Endodermal cell (in vitro differentiated cells): ENCODE measurements at regions not wholly inside any gene's neighbourhood (a gene's known extent, or its start where the extent isn't known, plus 50 kb on each side); places are given as distances from the start of the nearest gene placed in this dataset.

Source experiments
- DNase-seq: peaks from one replicate; pipeline ENCODE4 v3.0.0-alpha.2; 2017
- H3K27ac ChIP-seq: 2 replicates; pipeline ENCODE4 v1.5.1; 2013; ENCODE audit warnings: mild to moderate bottlenecking, low read depth, low read length, moderate library complexity
- H3K27me3 ChIP-seq: 2 replicates; pipeline ENCODE4 v1.6.1; 2013; ENCODE audit warnings: mild to moderate bottlenecking, low read length, moderate library complexity; ENCODE audit not compliant: insufficient read depth, control insufficient read depth, poor library complexity, severe bottlenecking
- H3K36me3 ChIP-seq: 2 replicates; pipeline ENCODE4 v1.7.0; 2013; ENCODE audit warnings: mild to moderate bottlenecking, low read length, moderate library complexity; ENCODE audit not compliant: control insufficient read depth, insufficient read depth
- H3K4me1 ChIP-seq: one replicate; pipeline ENCODE4 v1.7.0; 2013; ENCODE audit warnings: low read length; ENCODE audit not compliant: control insufficient read depth, insufficient read depth
- H3K4me3 ChIP-seq: 2 replicates; pipeline ENCODE4 v1.5.1; 2013; ENCODE audit warnings: mild to moderate bottlenecking, low read length, moderate library complexity
- H3K9ac ChIP-seq: 2 replicates; pipeline ENCODE4 v1.6.1; 2013; ENCODE audit warnings: mild to moderate bottlenecking, low read length, moderate library complexity; ENCODE audit not compliant: poor library complexity, severe bottlenecking; ENCODE audit errors: extremely low read depth
- H3K9me3 ChIP-seq: 2 replicates; pipeline ENCODE4 v1.6.1; 2013; ENCODE audit warnings: mild to moderate bottlenecking, low read length, moderate library complexity; ENCODE audit not compliant: control insufficient read depth
- H3K27ac Mint-ChIP-seq: 2 replicates; pipeline ENCODE4 v1.8.0; 2020; ENCODE audit warnings: mixed read lengths
- H3K27me3 Mint-ChIP-seq: 2 replicates; pipeline ENCODE4 v1.8.0; 2021; ENCODE audit warnings: mild to moderate bottlenecking, mixed read lengths; ENCODE audit not compliant: insufficient read depth
- H3K36me3 Mint-ChIP-seq: 2 replicates; pipeline ENCODE4 v1.8.0; 2020; ENCODE audit warnings: low read depth, mixed read lengths
- H3K4me1 Mint-ChIP-seq: 2 replicates; pipeline ENCODE4 v1.8.0; 2020; ENCODE audit warnings: mixed read lengths
- H3K4me3 Mint-ChIP-seq: 2 replicates; pipeline ENCODE4 v1.8.0; 2020; ENCODE audit warnings: mild to moderate bottlenecking, moderate library complexity, mixed read lengths
- H3K9me3 Mint-ChIP-seq: 2 replicates; pipeline ENCODE4 v1.8.0; 2020; ENCODE audit warnings: mild to moderate bottlenecking, mixed read lengths
- CTCF ChIP-seq: fragments of 200-600 bp; sonication (generic); conservative IDR thresholded peaks from 2 replicates; pipeline ENCODE4 v1.5.0; 2021; ENCODE audit warnings: antibody characterized with exemption, mild to moderate bottlenecking
- WGBS, 2 experiments: methylation state at CpG; one replicate each; pipeline versions ENCODE4 v1.1.5 to v1.1.7; 2013; ENCODE audit warnings: missing lambda C conversion rate in 2 of 2, mixed read lengths in 1 of 2; ENCODE audit not compliant: insufficient coverage in 1 of 2, insufficient read length in 1 of 2; 5-methylcytosine and 5-hydroxymethylcytosine counted together

DNA sequence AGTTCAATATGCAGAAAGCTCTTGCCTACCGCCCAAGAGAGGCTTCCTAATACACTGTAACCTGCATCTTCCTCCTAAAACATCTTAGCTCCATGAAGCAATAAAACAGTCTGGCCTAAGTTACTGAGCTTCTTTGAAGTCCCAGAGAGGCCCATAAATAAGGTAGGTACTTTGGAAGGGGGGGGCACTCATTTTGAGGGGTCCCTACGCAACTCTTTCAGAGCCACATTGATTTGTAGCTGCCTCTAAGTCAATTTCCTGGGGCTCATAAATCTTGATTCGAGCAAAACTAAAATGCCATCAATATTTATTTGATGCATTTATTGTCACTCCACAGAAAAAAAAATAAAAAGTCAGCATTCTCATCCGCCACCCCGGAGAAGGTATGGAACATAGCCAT is 60.4 kb upstream of the SIX2 start:
- H3K27me3 ChIP-seq: no peaks in the 10 kb centered on the region

DNA sequence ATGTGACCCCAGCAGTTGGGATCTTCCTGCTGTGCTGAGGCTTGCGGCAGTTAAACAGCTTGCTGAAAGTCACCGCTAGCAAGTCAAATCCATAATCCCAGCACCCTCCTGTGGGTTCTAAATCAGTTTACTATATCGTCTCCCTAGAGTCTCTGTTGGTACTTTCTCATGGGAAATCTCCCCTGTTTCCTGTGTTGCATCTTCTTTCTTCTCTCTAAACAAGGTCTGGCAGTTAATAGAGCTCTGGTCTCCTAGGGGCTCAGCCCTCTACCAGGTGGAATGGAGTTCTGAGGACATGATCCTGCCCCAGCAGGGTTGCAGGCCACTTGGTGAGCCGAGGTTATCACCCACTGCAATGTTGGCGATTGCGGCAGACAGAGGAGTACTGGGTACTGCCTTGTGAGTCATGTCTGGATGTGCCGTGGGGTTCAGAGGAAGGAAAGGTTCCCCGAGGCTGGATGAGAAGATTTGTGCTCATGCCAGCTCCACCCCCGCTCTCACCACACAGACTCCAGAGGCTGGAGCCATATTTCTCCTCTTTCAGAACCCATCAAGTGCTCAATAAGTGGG is 59.4 kb upstream of the SIX2 start:
- Histone ChIP-seq H3K4me1 (peaks cover 9% of the 10 kb centered on the region), H3K27me3 (no peaks in the 10 kb centered on the region), H3K9ac (no peak overlapping the region), H3K9me3 (peaks cover 10% of the 10 kb centered on the region), H3K36me3 (no peaks in the 10 kb centered on the region), H3K4me3 (peak overlapping the region; percentile 55), H3K27ac (no peak overlapping the region)
- TF ChIP-seq CTCF: no peak
- Mint-ChIP-seq H3K36me3 (no peaks in the 10 kb centered on the region), H3K9me3 (peaks cover 2% of the 10 kb centered on the region), H3K27ac (peak overlapping the region; percentile 5), H3K27me3 (peaks cover 28% of the 10 kb centered on the region), H3K4me3 (no peak overlapping the region), H3K4me1 (peaks cover 32% of the 10 kb centered on the region)
- DNase-seq: peak; percentile 84
- WGBS, 2 experiments: 72 to 80% methylated on average over 6 to 9 of the region's 9 CpGs

More for the DNA sequence above, 60.4 kb upstream of the SIX2 start:
- Histone ChIP-seq H3K9me3 (peaks cover 10% of the 10 kb centered on the region), H3K4me3 (no peak overlapping the region), H3K4me1 (peaks cover 9% of the 10 kb centered on the region), H3K27ac (peak overlapping the region; percentile 51), H3K9ac (no peak overlapping the region), H3K36me3 (no peaks in the 10 kb centered on the region)
- no peak for TF ChIP-seq CTCF
- 84 to 95% methylated on average over 2 to 5 of the region's 5 CpGs for WGBS, 2 experiments
- H3K4me1 Mint-ChIP-seq: peaks cover 33% of the 10 kb centered on the region
- H3K9me3 Mint-ChIP-seq: peaks cover 2% of the 10 kb centered on the region
- H3K27me3 Mint-ChIP-seq: peaks cover 34% of the 10 kb centered on the region
- H3K27ac Mint-ChIP-seq: no peak overlapping the region
- no peaks in the 10 kb centered on the region for H3K36me3 Mint-ChIP-seq
- H3K4me3 Mint-ChIP-seq: no peak overlapping the region
- DNase-seq: no peak

GRCh38 chr2:45067859-45068570 is 58.8 kb upstream of the SIX2 start:
- no peak overlapping the region for H3K4me3 Mint-ChIP-seq
- no peak overlapping the region for H3K27ac Mint-ChIP-seq
- Histone ChIP-seq H3K9me3 (peaks cover 10% of the 10 kb centered on the region), H3K36me3 (no peaks in the 10 kb centered on the region), H3K27me3 (no peaks in the 10 kb centered on the region), H3K9ac (no peak overlapping the region), H3K4me3 (peak overlapping the region; percentile 55), H3K4me1 (peaks cover 9% of the 10 kb centered on the region), H3K27ac (no peak overlapping the region)
- peaks cover 31% of the 10 kb centered on the region for H3K4me1 Mint-ChIP-seq
- DNase-seq: peak; percentile 85
- H3K36me3 Mint-ChIP-seq: no peaks in the 10 kb centered on the region
- peaks cover 2% of the 10 kb centered on the region for H3K9me3 Mint-ChIP-seq
- peak; percentile 59 for TF ChIP-seq CTCF
- peaks cover 28% of the 10 kb centered on the region for H3K27me3 Mint-ChIP-seq
- WGBS, 2 experiments: 80 to 84% methylated on average over 6 of the region's 6 CpGs
